ENCODE measurements at regions not wholly inside any gene's neighbourhood (a gene's known extent, or its start where the extent isn't known, plus 50 kb on each side); places are given as distances from the start of the nearest gene placed in this dataset.
"Not testable (repeated sequence)": the region's sequence is repeated elsewhere in the genome, so short reads cannot be mapped to it uniquely, and the experiment has no call there.

DNA sequence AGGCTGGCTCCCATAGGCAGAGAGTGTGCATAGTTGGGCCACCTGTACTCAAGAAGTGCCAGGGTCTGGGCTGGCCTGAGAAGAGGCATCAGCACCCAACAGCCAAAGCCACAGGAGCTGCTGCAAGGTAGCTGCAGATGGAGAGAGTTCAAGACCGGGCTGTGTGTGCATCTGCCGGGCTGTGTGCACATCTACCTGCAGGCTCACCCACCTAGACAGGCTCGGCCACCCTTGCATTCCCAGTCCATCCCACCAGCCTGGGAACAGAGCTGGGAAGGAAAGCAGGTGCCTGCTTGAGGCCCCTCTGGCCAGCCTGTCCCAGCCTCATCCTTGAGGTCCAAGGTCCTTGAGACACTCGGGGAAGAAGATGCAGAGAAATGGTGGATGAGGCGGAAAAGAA, 194.4 kb upstream of the AJAP1 start:
- DNase-seq: no peak

DNA sequence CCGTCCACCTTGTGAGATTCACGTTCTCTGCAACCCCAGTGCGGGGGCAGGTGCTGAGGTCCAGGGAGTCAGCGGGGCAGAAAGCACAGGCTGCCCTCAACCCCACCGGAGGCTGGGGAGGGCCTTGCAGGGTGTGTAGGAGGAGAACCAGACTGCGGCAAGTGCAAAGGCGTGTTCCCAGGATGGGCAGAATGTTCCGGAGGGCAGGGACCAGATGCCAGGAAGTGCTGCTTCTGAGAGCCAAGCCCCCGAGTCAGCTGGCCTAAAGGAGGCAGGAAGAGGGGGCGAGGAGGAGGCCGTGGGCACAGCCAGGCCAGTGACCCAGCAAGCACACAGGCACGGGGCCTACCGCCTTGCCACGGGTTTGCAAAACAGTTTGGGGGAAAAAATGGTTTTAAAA, 193.8 kb upstream of the AJAP1 start:
- DNase-seq: no peak

DNA sequence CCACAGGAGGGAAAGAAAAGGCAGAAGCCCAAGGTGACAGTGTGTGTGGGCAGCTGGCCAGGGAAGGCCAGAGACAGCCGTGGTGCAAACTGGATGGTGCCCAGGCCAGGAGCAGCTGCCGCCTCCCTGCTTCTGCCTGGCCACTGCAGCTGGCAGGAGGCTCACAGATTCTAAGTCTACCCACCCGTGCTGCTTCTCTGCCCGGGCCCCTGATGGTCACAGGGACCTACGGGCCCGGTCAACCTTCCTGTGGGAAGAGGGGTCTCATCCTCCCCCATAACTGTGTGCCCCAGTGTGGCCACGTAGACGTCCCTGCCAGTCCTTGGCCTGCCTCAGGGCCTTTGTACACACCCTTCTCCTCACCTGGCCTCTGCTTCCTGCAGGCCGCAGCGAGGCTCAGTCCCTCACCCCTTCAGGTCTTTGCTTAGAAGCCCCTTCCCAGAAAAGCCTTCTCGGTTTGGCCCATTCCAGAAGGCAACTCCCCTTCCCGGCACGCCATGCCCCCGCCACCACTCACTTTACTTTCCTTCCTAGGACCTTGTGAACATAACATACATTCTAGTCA, 192.6 kb upstream of the AJAP1 start:
- DNase-seq: no peak

DNA sequence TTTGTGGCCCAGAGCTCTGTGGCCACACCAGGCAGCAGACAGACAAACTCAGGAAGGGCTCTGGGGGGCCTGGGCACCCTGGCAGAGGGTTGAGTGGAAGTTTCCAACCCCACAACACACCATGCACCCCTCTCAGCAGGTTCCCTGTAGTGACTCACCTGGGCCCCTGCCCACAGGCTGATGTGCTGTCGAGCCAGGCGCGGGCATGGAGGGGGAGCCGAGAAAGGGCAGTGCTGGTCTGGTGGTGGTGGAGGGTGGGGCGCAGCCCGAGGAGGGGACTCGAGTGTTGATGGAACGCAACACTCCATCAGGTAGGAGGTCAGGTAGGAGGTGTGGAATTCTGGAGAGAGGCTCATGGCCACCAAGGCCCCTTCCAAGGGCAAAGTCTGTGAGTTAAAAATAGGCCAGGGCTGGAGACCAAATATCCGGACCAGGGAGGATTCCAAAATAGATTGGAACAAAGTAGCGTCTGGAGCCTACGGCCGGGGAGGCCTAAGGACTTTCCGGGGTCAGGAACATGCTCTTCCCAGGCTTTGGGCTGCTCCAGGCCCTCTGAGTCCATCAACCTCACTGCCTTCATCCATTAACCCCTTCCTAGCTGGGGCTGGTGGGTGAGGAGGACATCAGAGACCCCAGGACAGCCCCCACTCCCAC, 191.5 kb upstream of the AJAP1 start:
- DNase-seq: no peak

DNA sequence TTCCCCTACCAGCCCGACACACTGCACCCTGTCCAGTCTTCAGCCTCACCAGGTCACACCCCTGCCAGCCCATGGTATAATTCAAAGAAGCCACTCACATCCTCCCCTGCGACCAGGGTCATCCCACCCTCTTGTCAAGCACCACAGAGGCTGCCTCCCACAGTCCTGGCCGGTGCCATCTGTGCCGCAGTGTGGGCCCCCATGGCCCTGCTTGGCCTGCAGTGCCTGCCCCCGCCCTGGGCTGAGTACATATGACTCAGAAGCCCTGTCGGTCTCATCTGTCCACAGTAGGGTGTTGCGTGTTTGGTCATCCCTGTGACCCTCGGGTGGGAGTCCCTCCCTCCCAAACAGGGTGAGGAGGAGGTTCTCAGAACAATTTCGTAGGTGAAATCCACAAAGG, 190.8 kb upstream of the AJAP1 start:
- DNase-seq: no peak

DNA sequence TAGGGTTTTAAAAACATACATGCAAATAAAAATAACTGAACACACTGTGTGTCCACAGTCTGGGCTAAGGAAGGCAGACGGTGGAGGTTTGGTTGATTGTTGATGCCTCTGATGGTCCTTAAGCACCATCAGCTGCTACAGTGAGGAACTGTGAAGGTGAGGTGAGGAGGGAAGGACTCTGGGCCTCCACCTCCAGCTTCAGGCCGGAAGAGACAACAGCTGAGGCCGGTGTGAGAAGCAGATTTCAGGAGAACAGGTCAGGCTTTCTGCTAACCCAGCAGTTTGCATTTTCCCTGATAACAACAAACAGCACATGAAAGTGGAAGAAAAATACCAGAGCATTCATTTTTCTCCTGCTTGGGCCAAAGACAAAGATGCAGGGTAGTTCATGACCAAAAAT, 189.9 kb upstream of the AJAP1 start:
- DNase-seq: no peak

DNA sequence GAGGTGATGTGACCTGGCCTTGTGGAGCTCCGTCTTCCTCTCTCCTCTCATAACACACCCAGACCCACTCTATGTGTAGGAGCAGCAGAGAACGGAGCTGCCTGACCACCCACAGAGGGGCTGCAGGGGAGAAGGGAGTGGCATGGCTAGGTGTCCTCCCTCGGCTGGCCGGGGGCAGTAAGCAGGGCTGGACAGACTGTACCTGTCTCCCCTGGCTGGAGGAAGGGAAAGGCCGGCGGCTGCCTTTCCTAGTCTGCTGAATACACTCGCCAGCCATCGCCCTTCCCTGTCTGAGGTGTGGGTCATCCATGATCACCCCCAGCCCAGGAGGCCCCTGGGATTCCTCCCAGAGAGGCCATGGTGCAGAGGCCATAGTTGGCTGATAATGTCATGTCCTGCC, 187.2 kb upstream of the AJAP1 start:
- no peak for DNase-seq

DNA sequence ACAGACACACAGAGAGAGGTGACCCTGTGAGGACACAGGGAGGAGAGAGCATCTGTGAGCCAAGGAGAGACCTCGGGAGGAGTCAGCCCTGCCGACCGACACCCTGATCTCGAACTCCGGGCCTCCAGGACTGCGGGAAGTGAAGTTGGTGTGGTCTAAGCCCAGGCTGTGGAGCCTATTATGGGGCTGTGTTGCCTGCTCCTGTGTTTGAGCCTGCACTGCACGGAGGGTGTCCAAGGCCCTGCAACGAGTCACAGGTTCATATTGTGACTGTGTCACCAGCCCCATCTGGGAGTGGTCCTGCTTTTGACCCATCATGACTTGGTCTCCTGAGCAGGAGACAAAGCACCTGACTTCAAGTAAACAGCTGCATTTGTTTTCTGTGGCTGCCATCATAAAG, 186.0 kb upstream of the AJAP1 start:
- no peak for DNase-seq

DNA sequence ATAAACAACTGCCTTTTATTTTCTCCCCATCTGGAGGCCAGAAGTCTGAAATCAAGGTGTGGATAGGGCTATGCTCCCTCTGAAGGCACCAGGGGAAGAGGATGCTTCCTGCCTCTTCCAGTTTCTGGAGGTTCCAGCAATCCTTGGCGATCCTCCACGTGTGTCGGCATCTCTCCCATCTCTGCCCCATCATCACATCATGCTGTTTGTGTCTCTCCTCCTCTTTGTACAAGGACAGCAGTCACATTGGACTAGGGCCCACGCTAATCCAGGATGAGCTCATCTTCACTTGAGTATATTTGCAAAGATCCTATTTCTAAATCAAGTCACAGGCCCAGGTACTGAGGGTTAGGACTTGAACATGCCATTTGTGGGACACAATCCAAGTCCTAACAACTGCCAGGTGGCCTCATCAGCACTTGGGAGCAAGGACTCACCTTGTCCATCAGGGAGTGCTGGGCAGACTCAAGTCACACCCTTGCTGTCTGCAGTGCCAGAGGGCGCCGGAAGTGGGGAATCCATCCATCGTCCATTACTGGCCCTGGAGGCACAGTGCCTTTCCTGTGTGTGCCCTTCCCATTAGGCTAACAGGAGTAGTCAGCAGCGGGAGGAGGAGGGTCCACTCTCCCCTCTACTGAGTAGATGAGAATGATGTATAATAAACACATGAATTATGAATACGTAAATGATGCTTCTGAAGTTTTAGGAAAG, 185.4 kb upstream of the AJAP1 start:
- no peak for DNase-seq

DNA sequence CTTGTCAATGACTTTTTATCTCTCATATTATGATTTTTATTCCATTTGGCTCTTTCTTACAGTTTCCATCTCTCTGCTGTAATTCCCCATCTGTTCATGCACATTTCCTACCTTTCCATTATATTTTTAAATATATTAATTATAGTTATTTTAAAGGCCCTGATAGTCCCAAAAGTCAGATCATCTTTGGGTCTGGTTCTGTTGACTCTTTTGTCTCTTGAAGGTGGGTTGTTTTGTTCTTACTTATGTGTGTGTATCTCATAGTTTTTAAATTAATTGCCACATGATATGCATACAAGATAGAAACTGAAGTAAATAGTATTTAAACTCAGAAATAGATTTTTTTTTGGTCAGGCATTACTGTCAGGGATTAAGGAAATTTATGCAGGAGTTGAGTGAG, 178.0 kb upstream of the AJAP1 start:
- no peak for DNase-seq

DNA sequence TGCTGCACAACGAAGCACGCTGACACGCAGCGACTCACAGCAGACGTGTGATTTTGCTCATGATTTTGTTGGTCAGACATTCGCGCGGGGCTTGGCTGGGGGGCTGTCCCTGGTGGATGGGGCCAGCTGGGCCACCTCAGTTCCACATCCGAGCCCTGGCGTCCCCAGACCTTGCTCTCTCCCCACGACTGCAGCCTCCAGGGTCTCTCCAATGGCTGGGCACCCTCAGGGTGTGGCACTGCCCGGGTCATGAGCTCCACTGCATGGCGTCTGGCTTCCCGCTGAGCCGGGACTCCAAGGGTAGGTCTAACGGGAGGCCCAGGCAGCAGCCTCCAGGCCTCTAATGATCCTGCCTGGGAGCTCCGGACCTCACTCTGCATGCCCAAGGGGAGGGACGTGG, 173.0 kb upstream of the AJAP1 start:
- no peak for DNase-seq

DNA sequence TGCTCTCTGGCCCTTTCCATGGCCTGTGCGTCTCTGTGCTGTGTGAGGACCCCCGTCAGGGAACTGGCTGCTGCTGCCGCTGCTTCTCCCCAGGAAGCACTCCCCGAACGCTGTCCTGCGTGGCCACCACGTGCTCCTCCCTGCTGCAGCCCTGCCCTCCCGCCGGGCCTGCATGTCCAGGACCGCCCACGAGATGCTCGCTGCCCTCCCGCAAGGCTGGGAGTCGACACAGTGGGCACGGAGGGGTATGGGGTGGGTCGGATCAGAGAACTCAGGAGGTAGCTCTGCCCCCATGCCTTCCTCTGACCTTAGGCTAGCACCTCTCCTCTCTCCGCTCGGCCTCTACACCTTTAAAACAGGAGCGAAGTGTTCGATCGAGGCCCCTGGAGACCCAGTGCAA, 171.9 kb upstream of the AJAP1 start:
- no peak for DNase-seq

DNA sequence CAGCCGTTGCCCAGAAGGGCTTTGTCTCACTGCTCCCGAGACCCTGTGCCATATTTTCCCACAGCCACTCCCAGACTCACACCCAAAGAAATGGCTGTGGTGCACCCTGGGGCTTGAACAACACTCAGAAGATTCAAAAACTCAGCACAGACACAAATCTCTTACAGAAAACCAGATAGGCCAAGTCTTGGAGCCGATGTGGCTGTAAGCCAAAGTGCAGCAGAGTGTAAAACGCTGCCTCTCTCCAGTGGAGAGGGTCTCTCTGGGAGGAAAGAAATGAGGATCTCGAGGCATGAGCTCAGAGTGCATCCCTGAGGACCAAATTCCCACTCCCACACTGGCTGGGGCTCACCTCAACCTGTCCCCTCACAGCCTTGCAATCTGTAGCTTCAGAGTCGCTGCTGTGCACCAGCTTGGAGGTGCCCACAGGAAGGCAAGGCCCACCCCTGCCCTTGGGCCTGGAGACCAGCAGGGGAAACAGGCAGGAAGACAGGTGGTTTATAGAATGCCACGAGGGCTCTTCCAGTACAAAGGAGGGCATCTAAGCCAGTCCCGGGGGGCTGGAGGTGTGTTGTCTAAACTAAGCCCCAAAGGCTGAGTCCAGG, 171.3 kb upstream of the AJAP1 start:
- DNase-seq: no peak

DNA sequence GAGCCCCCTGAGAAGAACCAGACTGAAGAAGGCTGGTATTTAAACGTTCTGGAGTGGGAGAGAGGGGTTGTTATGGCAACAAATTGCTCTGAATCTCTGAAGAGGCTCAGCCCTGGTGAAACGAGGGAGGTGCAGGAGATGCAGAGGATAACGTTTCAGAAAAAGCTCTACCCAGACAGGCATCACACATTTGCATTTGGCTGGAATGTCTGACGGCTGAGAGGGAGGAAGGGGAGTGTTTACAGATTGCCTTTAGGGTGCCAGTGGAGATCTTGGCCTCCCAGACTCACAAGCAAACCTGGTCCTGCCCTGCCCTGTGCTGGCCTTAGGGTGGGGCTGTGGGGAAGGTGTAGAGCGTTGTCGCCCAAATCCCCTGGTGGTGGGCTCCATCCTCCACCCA, 169.0 kb upstream of the AJAP1 start:
- no peak for DNase-seq

DNA sequence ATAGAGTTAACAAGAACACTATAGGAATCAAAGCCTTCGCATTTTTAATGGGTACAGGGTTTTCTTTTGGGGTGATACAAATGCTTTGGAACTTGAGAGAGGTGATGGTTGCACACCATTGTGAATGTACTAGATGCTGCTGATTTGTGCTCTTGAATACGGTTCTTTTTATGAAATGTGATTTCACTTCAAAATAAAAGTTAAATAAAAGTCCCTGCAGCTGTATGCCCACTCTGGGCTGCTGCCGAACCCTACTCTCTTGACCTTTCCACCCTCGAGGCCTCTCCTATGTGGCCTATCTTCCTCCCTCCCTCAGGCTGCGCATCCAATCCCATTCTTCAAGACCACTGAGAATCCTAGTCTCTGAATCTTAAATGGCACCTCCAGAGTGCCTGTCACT, 168.5 kb upstream of the AJAP1 start:
- no peak for DNase-seq

DNA sequence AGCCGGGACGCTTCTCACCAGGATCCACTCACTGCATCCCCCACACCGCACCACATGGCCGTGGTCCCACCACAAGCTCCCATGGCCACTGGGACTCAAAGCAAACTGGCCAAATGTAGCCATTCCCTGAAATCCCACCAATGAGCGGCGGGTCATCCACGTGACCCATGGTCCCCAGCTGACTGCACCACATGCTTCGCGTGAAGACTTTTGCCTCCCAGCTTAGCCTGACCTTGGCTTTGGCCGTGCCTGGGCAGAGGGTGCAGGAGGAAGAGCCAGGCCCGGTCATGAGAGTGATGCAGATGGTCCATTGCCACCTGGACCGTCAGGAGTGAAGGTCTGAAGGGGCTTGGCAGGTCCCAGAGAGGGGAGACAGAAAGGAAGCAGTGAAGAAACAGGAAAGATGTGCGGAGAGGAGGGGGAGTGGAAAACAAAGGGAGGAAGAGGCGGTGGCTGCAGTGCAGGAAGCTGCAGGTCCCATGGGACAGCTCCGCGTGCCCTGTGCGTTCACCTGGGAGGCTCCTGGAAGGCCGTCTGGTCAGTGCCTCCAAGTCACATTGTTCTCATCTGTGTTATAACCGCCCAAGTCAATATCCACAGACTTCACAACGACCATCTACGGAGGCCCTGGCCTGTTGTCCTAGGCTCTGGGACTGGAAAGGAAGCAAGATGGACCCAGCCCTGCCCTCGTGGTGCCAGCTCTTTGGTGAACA, 167.8 kb upstream of the AJAP1 start:
- DNase-seq: no peak

DNA sequence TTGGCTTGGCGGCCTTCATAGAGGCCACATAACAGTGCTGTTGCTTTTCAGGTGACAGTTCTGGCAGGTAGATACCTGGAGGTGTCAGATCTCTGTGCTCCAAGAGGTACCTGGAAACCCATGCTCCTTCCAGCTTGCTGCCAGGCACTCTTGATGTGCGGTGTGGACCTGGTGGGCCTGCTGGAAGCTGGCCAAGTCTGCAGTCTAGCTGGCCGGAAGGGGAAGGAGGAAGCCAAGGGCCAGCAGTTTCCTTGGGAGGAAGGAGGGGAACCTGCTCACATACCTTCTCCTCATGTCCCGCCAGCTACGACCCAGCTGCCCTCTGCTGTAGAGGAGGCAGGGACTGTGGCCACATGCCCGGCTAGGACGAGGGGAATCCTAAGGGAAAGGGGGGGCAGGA, 166.4 kb upstream of the AJAP1 start:
- no peak for DNase-seq

DNA sequence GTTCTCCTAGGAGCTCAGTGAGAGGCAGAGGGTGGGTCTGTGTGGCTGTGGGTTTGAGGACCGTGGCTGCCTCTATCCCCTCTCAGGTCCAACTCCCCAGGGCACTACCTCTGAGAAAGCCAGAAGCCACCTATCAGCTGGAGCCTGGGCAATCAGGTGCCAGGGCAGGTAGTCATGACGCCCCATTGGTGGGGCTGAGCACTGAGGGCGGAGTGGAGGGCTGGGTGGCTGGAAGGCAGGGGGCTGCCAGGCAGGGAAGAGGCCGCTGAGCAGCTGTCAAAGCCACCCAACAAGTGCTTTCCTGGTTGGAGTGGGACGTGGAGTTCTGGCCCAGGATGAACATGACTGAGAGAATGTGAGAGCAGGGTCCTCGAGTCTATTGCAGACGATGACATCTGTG, 164.9 kb upstream of the AJAP1 start:
- no peak for DNase-seq

DNA sequence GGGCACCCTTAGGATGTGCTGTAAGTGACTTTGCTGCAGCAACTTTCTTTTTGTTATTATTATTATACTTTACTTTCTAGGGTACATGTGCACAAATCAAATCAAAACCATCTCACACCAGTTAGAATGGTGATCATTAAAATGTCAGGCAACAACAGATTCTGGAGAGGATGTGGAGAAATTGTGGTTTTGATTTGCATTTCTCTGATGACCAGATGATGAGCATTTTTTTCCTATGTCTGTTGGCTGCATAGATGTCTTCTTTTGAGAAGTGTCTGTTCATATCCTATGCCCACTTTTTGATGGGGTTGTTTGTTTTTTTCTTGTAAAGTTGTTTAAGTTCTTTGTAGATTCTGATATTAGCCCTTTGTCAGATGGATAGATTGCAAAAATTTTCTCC, 164.4 kb upstream of the AJAP1 start:
- DNase-seq: not testable (repeated sequence)

DNA sequence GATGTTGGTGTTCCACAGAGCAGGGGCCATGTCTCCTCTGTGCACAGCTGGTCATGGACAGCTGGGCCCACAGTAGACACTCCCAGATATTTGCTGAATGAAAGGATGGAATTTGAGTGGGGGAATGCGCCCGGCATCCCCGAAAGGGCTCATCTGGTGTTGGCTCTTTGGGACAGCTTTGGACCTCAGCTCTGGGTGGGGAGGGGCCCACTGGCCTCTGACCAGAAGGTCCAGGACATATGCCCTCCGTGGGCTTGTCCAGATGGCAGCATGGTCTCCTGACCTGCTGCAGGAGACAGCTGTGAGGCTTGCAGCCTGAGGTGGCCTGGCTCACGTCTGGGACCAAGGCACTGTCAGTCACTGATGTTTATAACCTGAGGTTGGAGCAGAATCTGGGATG, 160.4 kb upstream of the AJAP1 start:
- no peak for DNase-seq

DNA sequence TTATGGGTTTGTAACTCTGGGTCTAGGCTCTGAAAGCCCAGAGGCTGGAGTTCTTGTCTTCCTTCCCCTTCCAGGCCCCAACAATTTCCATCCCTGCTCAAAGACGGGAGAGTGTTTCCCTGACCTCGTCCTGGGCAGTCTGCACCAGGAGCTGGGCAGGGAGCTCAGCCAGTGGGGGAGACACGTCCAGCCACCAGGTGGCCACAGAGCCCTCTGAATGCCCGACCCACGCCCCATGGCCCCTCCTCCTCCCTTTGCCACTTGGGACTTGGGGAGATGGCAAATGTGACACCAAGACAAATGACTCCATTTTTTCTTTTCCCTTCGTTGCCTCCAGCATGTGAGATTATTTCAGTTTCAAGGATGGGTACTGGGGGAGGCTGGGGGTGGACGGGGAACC, 159.9 kb upstream of the AJAP1 start:
- DNase-seq: no peak

DNA sequence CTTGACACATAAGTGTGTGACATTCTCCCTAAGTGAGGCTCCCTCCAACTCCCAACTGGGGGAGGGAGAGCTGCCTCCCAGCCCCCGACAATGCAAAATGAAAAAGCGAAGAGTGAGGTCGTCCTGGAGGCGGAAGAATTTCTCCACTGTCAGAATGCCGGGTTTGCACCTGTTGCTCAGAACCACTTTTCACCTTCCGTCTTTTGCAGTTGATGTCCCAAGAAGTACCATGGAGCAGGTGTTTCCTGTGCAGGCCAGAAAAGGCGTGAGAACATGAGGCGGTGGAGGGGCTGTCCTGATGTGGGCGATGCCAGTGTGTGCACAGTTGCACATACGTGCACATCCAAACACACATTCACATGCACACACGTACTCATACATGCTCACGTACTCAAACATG, 158.6 kb upstream of the AJAP1 start:
- DNase-seq: no peak

DNA sequence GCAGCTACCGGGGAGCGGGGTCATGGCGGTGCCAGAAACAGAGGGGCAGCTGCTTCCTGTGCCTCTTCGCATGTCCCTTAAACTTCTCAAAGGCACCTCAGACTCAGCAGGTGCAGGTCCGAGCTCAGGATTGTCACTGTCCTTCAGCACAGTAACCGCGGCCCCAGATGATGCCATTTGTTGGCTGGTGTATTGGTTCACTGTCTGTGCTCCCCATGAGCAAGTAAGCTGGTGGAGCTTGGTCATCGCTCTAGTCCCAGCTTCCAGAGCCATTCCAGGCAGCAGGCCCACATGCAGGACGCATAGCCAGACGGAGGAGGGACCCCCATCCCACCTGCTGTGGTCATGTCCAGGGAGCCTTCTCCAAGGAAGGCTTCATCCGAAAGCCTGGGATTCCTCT, 154.0 kb upstream of the AJAP1 start:
- no peak for DNase-seq

DNA sequence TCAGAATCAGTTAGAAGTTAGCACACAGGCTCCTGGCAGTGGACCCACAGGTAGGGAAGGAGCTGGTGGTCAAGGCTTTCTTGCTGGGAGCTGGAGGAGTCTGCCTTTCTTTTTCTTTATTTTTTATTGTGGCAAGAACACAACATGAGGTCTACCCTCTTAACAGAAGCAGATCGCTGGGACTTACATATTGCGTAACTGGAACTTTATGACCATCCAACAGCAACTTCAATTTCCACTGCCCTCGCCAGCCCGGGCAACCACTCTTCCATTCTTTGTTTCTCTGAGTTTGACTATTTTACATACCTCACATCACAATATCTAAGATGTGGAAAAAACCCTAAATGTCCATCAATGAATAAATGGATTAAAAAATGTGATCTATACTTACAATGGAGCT, 147.8 kb upstream of the AJAP1 start:
- no peak for DNase-seq
